Astrocyte of the cerebellum (primary cell): ENCODE measurements at regions not wholly inside any gene's neighbourhood (a gene's known extent, or its start where the extent isn't known, plus 50 kb on each side); places are given as distances from the start of the nearest gene placed in this dataset.
"Not testable (repeated sequence)": the region's sequence is repeated elsewhere in the genome, so short reads cannot be mapped to it uniquely, and the experiment has no call there.

Experiments used
- DNase-seq: peaks from one replicate; pipeline ENCODE4 v3.0.0-alpha.2; 2011; ENCODE audit warnings: low read depth
- H3K4me3 ChIP-seq: 2 replicates; pipeline ENCODE4 v1.5.1; 2011; ENCODE audit warnings: mild to moderate bottlenecking, low read depth, low read length, moderate library complexity
- CTCF ChIP-seq: IDR thresholded peaks from 2 replicates; pipeline ENCODE4 v1.5.1; 2012; ENCODE audit warnings: low read length, low read depth, moderate library complexity, mild to moderate bottlenecking; ENCODE audit errors: missing control alignments
- in situ Hi-C: cut with HindIII; loops from 2 replicates; pipeline ENCODE4 v1.10.0; 2017; ENCODE audit warnings: low sequenced_read_pairs

- in situ Hi-C loops = no loop called here
- no peak for TF ChIP-seq CTCF
- H3K4me3 ChIP-seq = no peak overlapping the region
- no peak for DNase-seq
Observed at GRCh38 chr13:22964245-22964966, 216.4 kb upstream of the SGCG start.

- DNase-seq, in situ Hi-C loops, H3K4me3 ChIP-seq: not testable (repeated sequence)
Observed at GRCh38 chr13:22965011-22965857, 215.5 kb upstream of the SGCG start.

- H3K4me3 ChIP-seq, in situ Hi-C loops, DNase-seq: not testable (repeated sequence)
Observed at GRCh38 chr13:22965858-22966239, 214.9 kb upstream of the SGCG start.

- H3K4me3 ChIP-seq, DNase-seq, in situ Hi-C loops: not testable (repeated sequence)
Observed at GRCh38 chr13:22966753-22967152, 214.0 kb upstream of the SGCG start.

GRCh38 chr13:22967669-22968068 is 213.1 kb upstream of the SGCG start:
- in situ Hi-C loops = no loop called here
- TF ChIP-seq CTCF = no peak
- DNase-seq = no peak
- H3K4me3 ChIP-seq = no peak overlapping the region

- no peak for DNase-seq
- no peak overlapping the region for H3K4me3 ChIP-seq
- in situ Hi-C loops = no loop called here
- TF ChIP-seq CTCF = no peak
Observed at GRCh38 chr13:22979952-22980351, 200.8 kb upstream of the SGCG start.

GRCh38 chr13:22980936-22981335 is 199.8 kb upstream of the SGCG start:
- no peak for TF ChIP-seq CTCF
- no peak overlapping the region for H3K4me3 ChIP-seq
- in situ Hi-C loops = no loop called here
- DNase-seq = no peak

GRCh38 chr13:22993148-22993547 is 187.6 kb upstream of the SGCG start:
- TF ChIP-seq CTCF = no peak
- no peak for DNase-seq
- no peak overlapping the region for H3K4me3 ChIP-seq
- in situ Hi-C loops = no loop called here
